ENCODE measurements at regions not wholly inside any gene's neighbourhood (a gene's known extent, or its start where the extent isn't known, plus 50 kb on each side); places are given as distances from the start of the nearest gene placed in this dataset.

GRCh38 chr2:198371921-198372543 is 567.6 kb downstream of the PLCL1 start:
- CTCF ChIA-PET, result interaction anchor here (1.4 kb wide), 1 partner anchor 9 kb away, joined by 3 read pairs; no protein-coding TSS in a partner anchor
- Histone ChIP-seq H3K9me3 (ENCODE audit: control insufficient read depth, insufficient read depth, low read length) (no peaks in the 10 kb centered on the region), H3K4me3 (ENCODE audit: low read depth, low read length) (no peak overlapping the region), H3K27ac (ENCODE audit: low read depth, low read length) (no peak overlapping the region), H3K27me3 (ENCODE audit: control insufficient read depth, insufficient read depth, low read length) (no peaks in the 10 kb centered on the region)
- TF ChIP-seq, protein P1, sequence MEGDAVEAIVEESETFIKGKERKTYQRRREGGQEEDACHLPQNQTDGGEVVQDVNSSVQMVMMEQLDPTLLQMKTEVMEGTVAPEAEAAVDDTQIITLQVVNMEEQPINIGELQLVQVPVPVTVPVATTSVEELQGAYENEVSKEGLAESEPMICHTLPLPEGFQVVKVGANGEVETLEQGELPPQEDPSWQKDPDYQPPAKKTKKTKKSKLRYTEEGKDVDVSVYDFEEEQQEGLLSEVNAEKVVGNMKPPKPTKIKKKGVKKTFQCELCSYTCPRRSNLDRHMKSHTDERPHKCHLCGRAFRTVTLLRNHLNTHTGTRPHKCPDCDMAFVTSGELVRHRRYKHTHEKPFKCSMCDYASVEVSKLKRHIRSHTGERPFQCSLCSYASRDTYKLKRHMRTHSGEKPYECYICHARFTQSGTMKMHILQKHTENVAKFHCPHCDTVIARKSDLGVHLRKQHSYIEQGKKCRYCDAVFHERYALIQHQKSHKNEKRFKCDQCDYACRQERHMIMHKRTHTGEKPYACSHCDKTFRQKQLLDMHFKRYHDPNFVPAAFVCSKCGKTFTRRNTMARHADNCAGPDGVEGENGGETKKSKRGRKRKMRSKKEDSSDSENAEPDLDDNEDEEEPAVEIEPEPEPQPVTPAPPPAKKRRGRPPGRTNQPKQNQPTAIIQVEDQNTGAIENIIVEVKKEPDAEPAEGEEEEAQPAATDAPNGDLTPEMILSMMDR (IDR thresholded peaks at IDR 0.05; ENCODE audit: low read depth, low read length), result no peak
- POLR2A ChIA-PET, result no interaction called here
- no peak for DNase-seq (ENCODE audit: low read depth, low spot score)

- H3K9me3 ChIP-seq (ENCODE audit: control insufficient read depth, insufficient read depth, low read length), result no peaks in the 10 kb centered on the region
- TF ChIP-seq, protein P1 (IDR thresholded peaks at IDR 0.05; ENCODE audit: low read depth, low read length), result no peak
- no peak overlapping the region for H3K27ac ChIP-seq (ENCODE audit: low read depth, low read length)
- H3K4me3 ChIP-seq (ENCODE audit: low read depth, low read length), result no peak overlapping the region
- no peaks in the 10 kb centered on the region for H3K27me3 ChIP-seq (ENCODE audit: control insufficient read depth, insufficient read depth, low read length)
- ChIA-PET CTCF (interaction anchor here (1.0 to 1.7 kb wide), 5 partner anchors 9 to 1117 kb away, joined by 3 to 8 read pairs (median 4); no protein-coding TSS in a partner anchor), POLR2A (no interaction called here)
- DNase-seq (ENCODE audit: low read depth, low spot score), result no peak
Measured at GRCh38 chr2:198371329-198371728, 566.9 kb downstream of the PLCL1 start.

- no peak for DNase-seq (ENCODE audit: low read depth, low spot score)
- Histone ChIP-seq H3K27me3 (ENCODE audit: control insufficient read depth, insufficient read depth, low read length) (no peaks in the 10 kb centered on the region), H3K27ac (ENCODE audit: low read depth, low read length) (no peak overlapping the region), H3K4me3 (ENCODE audit: low read depth, low read length) (no peak overlapping the region), H3K9me3 (ENCODE audit: control insufficient read depth, insufficient read depth, low read length) (no peaks in the 10 kb centered on the region)
- CTCF ChIA-PET, result no interaction called here
- POLR2A ChIA-PET, result no interaction called here
- TF ChIP-seq, protein P1 (IDR thresholded peaks at IDR 0.05; ENCODE audit: low read depth, low read length), result no peak
Measured at GRCh38 chr2:198368089-198368488, 563.7 kb downstream of the PLCL1 start.

DNA sequence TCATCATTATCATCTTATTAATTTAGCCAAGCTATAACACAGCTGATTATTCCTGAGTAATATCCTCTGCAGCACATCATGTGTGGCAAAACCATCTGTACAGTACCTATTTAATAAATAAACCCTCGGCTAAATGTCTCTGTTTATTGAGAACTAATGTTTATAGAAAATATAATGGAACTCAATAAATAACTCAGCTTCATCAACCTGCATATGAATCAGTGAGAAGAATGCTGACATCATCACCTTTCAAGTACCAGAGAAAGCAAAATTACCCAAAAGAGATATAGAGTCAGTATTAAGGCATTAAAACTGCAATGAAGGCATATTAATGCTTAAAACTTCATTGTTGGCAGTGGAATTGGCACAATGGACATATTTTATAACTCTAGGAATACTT is 558.3 kb downstream of the PLCL1 start:
- Histone ChIP-seq H3K27ac (ENCODE audit: low read depth, low read length) (no peak overlapping the region), H3K9me3 (ENCODE audit: control insufficient read depth, insufficient read depth, low read length) (no peaks in the 10 kb centered on the region), H3K27me3 (ENCODE audit: control insufficient read depth, insufficient read depth, low read length) (no peaks in the 10 kb centered on the region), H3K4me3 (ENCODE audit: low read depth, low read length) (no peak overlapping the region)
- POLR2A ChIA-PET, result no interaction called here
- DNase-seq (ENCODE audit: low read depth, low spot score), result no peak
- TF ChIP-seq, protein P1 (IDR thresholded peaks at IDR 0.05; ENCODE audit: low read depth, low read length), result no peak
- CTCF ChIA-PET, result no interaction called here

DNA sequence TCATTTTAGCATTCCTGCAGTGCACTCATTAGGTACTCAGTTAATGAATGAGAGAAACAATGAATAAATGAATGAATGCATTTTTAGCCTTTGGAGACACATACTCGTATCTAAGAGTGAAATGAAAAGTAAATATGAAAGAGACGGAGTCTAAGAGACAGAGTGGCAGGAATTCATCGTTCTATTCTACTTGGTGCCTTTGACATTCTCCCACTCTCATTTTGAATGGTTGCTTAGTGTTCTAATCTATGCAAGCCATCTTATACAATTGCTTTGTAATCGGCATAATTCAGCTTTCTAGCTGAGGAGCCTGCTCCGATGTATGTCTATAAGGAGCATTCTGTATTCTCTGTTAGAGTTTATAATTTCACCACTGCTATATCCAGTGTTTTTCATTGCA is 554.9 kb downstream of the PLCL1 start:
- H3K9me3 ChIP-seq (ENCODE audit: control insufficient read depth, insufficient read depth, low read length), result no peaks in the 10 kb centered on the region
- no peak overlapping the region for H3K27ac ChIP-seq (ENCODE audit: low read depth, low read length)
- no peak overlapping the region for H3K4me3 ChIP-seq (ENCODE audit: low read depth, low read length)
- TF ChIP-seq, protein P1 (IDR thresholded peaks at IDR 0.05; ENCODE audit: low read depth, low read length), result no peak
- no peaks in the 10 kb centered on the region for H3K27me3 ChIP-seq (ENCODE audit: control insufficient read depth, insufficient read depth, low read length)
- POLR2A ChIA-PET, result no interaction called here
- DNase-seq (ENCODE audit: low read depth, low spot score), result no peak
- CTCF ChIA-PET, result no interaction called here

Data from AG04450 (cell line).